GM23338 (cell line): ENCODE measurements at regions not wholly inside any gene's neighbourhood (a gene's known extent, or its start where the extent isn't known, plus 50 kb on each side); places are given as distances from the start of the nearest gene placed in this dataset.

Source experiments
- ATAC-seq: fragments of 200-7000 bp; cut with Tn5 transposase; 3 replicates; pipeline ENCODE4 v1.9.1; 2020
- DNase-seq: peaks from one replicate; pipeline ENCODE4 v3.0.0-alpha.2; 2015; ENCODE audit warnings: low spot score
- H2AFZ ChIP-seq: fragments of 200-600 bp; sonication (generic); 2 replicates; pipeline ENCODE4 v1.8.0; 2016; ENCODE audit warnings: antibody characterized with exemption, mild to moderate bottlenecking, moderate library complexity
- H3F3A ChIP-seq: fragments of 200-600 bp; sonication (generic); replicated peaks from 2 replicates; pipeline ENCODE4 v1.8.0; 2017; ENCODE audit warnings: antibody characterized with exemption, mixed run types, low read depth
- H3K27ac ChIP-seq: fragments of 200-600 bp; sonication (generic); 2 replicates; pipeline ENCODE4 v1.6.1; 2016; ENCODE audit warnings: low read depth
- H3K27me3 ChIP-seq: fragments of 200-600 bp; sonication (generic); 2 replicates; pipeline ENCODE4 v1.8.0; 2016; ENCODE audit warnings: mild to moderate bottlenecking, mixed run types, moderate library complexity; ENCODE audit not compliant: insufficient read depth
- H3K36me3 ChIP-seq: fragments of 200-600 bp; sonication (generic); 2 replicates; pipeline ENCODE4 v1.8.0; 2016; ENCODE audit warnings: mild to moderate bottlenecking; ENCODE audit not compliant: insufficient read depth
- H3K4me1 ChIP-seq: fragments of 200-600 bp; sonication (generic); 2 replicates; pipeline ENCODE4 v1.8.0; 2016; ENCODE audit warnings: mild to moderate bottlenecking, moderate library complexity; ENCODE audit not compliant: insufficient read depth
- H3K4me2 ChIP-seq: fragments of 200-600 bp; sonication (generic); 2 replicates; pipeline ENCODE4 v1.7.1; 2017; ENCODE audit warnings: mixed run types
- H3K4me3 ChIP-seq: fragments of 200-600 bp; sonication (generic); 2 replicates; pipeline ENCODE4 v1.6.1; 2016; ENCODE audit warnings: mixed run types
- H3K79me2 ChIP-seq: fragments of 200-600 bp; sonication (generic); replicated peaks from 2 replicates; pipeline ENCODE4 v1.8.0; 2017; ENCODE audit warnings: mild to moderate bottlenecking; ENCODE audit not compliant: insufficient read depth
- H3K9me2 ChIP-seq: fragments of 200-600 bp; sonication (generic); 2 replicates; pipeline ENCODE4 v1.8.0; 2017; ENCODE audit not compliant: insufficient read depth
- H4K20me1 ChIP-seq: fragments of 200-600 bp; sonication (generic); replicated peaks from 2 replicates; pipeline ENCODE4 v1.8.0; 2017; ENCODE audit warnings: mild to moderate bottlenecking; ENCODE audit not compliant: insufficient read depth
- H3K27ac Mint-ChIP-seq: 2 replicates; pipeline ENCODE4 v1.8.0; 2020; ENCODE audit warnings: inconsistent platforms, mild to moderate bottlenecking, moderate library complexity, mixed read lengths
- H3K27me3 Mint-ChIP-seq: 3 replicates; pipeline ENCODE4 v1.8.0; 2022; ENCODE audit warnings: low read depth, mild to moderate bottlenecking, moderate library complexity, mixed read lengths, inconsistent platforms; ENCODE audit not compliant: insufficient read depth, poor library complexity
- H3K36me3 Mint-ChIP-seq: 3 replicates; pipeline ENCODE4 v1.8.0; 2021; ENCODE audit warnings: low read depth, mild to moderate bottlenecking, inconsistent platforms, moderate library complexity, mixed read lengths
- H3K4me1 Mint-ChIP-seq: 3 replicates; pipeline ENCODE4 v1.8.0; 2020; ENCODE audit warnings: mild to moderate bottlenecking, inconsistent platforms, mixed read lengths
- H3K4me3 Mint-ChIP-seq: 3 replicates; pipeline ENCODE4 v1.8.0; 2021; ENCODE audit warnings: moderate library complexity, mild to moderate bottlenecking, inconsistent platforms, mixed read lengths
- H3K9me3 Mint-ChIP-seq: 3 replicates; pipeline ENCODE4 v1.8.0; 2020; ENCODE audit warnings: moderate library complexity, mild to moderate bottlenecking, inconsistent platforms, mixed read lengths
- CREB1 ChIP-seq: fragments of 250-450 bp; sonication (Bioruptor Pico); IDR thresholded peaks from 2 replicates; pipeline ENCODE4 v1.5.0; 2020; ENCODE audit warnings: low read depth, mild to moderate bottlenecking, moderate library complexity
- EZH2 ChIP-seq: fragments of 200-600 bp; sonication (generic); IDR thresholded peaks from one replicate; pipeline ENCODE4 v1.8.0; 2017; ENCODE audit warnings: antibody characterized with exemption, mild to moderate bottlenecking, low read depth; ENCODE audit not compliant: unreplicated experiment
- EZH2phosphoT487 ChIP-seq: fragments of 200-600 bp; sonication (generic); IDR thresholded peaks from one replicate; pipeline ENCODE4 v1.8.1; 2018; ENCODE audit warnings: antibody characterized with exemption; ENCODE audit not compliant: unreplicated experiment
- JUNB ChIP-seq: IDR thresholded peaks from one replicate; pipeline ENCODE4 v1.6.1; 2016; ENCODE audit warnings: antibody characterized with exemption; ENCODE audit not compliant: unreplicated experiment
- NANOG ChIP-seq: IDR thresholded peaks from 2 replicates; pipeline ENCODE4 v1.6.1; 2016; ENCODE audit warnings: antibody characterized with exemption, borderline replicate concordance
- POLR2AphosphoS5 ChIP-seq: IDR thresholded peaks from 2 replicates; pipeline ENCODE4 v1.6.1; 2016; ENCODE audit warnings: antibody characterized with exemption, low read depth
- REST ChIP-seq: IDR thresholded peaks from one replicate; pipeline ENCODE4 v1.6.1; 2018; ENCODE audit warnings: antibody characterized with exemption; ENCODE audit not compliant: unreplicated experiment
- STAT1 ChIP-seq: IDR thresholded peaks from one replicate; pipeline ENCODE4 v1.6.1; 2016; ENCODE audit warnings: antibody characterized with exemption; ENCODE audit not compliant: unreplicated experiment
- ZNF114 ChIP-seq: fragments of 250-450 bp; sonication (Bioruptor Pico); IDR thresholded peaks from 2 replicates; pipeline ENCODE4 v1.5.0; 2020; ENCODE audit warnings: mild to moderate bottlenecking, moderate library complexity
- ZNF331 ChIP-seq: fragments of 250-450 bp; sonication (Bioruptor Pico); IDR thresholded peaks from 2 replicates; pipeline ENCODE4 v1.5.0; 2020; ENCODE audit warnings: low read depth, mild to moderate bottlenecking, moderate library complexity
- ZNF462 ChIP-seq: fragments of 250-450 bp; sonication (Bioruptor Pico); IDR thresholded peaks from 2 replicates; pipeline ENCODE4 v1.5.0; 2020; ENCODE audit warnings: mild to moderate bottlenecking, moderate library complexity
- TF ChIP-seq, protein P1 (sequence below), 2 experiments: fragments of 200-600 bp in 1 of 2; sonication (generic) in 1 of 2; conservative IDR thresholded peaks; 2 replicates each; pipeline versions ENCODE4 v1.5.1 to v1.6.1; 2016 to 2017; ENCODE audit warnings: antibody characterized with exemption in 2 of 2, low read depth in 2 of 2, mild to moderate bottlenecking in 2 of 2, moderate library complexity in 1 of 2
- TF ChIP-seq, protein P2 (sequence below): IDR thresholded peaks from 2 replicates; pipeline ENCODE4 v1.6.1; 2016; ENCODE audit warnings: antibody characterized with exemption

GRCh38 chr12:19008102-19008501, 121.4 kb upstream of the PLEKHA5 start:
- Histone ChIP-seq H3F3A (no peaks in the 10 kb centered on the region), H3K4me3 (no peak overlapping the region)
- no peak overlapping the region for H3K27ac Mint-ChIP-seq

More at GRCh38 chr12:19008102-19008501, 121.4 kb upstream of the PLEKHA5 start:
- H3K27me3 ChIP-seq, result no peaks in the 10 kb centered on the region
- H3K9me2 ChIP-seq, result no peaks in the 10 kb centered on the region
- H3K27ac ChIP-seq, result no peak overlapping the region
- peaks cover 48% of the 10 kb centered on the region for H3K4me1 ChIP-seq
- no peaks in the 10 kb centered on the region for H3K9me3 Mint-ChIP-seq
- H3K36me3 Mint-ChIP-seq, result no peaks in the 10 kb centered on the region
- ATAC-seq (no peak), DNase-seq (no peak)
- no peak overlapping the region for H3K4me3 Mint-ChIP-seq
- TF ChIP-seq, protein P1, sequence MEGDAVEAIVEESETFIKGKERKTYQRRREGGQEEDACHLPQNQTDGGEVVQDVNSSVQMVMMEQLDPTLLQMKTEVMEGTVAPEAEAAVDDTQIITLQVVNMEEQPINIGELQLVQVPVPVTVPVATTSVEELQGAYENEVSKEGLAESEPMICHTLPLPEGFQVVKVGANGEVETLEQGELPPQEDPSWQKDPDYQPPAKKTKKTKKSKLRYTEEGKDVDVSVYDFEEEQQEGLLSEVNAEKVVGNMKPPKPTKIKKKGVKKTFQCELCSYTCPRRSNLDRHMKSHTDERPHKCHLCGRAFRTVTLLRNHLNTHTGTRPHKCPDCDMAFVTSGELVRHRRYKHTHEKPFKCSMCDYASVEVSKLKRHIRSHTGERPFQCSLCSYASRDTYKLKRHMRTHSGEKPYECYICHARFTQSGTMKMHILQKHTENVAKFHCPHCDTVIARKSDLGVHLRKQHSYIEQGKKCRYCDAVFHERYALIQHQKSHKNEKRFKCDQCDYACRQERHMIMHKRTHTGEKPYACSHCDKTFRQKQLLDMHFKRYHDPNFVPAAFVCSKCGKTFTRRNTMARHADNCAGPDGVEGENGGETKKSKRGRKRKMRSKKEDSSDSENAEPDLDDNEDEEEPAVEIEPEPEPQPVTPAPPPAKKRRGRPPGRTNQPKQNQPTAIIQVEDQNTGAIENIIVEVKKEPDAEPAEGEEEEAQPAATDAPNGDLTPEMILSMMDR (conservative IDR thresholded peaks at IDR 0.05; ENCODE audit: low read depth in 2 of 2), result no peak
- no peak for TF ChIP-seq NANOG
- TF ChIP-seq POLR2AphosphoS5, result no peak
- TF ChIP-seq, protein P2, sequence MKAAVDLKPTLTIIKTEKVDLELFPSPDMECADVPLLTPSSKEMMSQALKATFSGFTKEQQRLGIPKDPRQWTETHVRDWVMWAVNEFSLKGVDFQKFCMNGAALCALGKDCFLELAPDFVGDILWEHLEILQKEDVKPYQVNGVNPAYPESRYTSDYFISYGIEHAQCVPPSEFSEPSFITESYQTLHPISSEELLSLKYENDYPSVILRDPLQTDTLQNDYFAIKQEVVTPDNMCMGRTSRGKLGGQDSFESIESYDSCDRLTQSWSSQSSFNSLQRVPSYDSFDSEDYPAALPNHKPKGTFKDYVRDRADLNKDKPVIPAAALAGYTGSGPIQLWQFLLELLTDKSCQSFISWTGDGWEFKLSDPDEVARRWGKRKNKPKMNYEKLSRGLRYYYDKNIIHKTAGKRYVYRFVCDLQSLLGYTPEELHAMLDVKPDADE, result no peak
- no peak for TF ChIP-seq EZH2phosphoT487
- TF ChIP-seq STAT1, result no peak
- TF ChIP-seq ZNF114 (CRISPR knock-in tag), result no peak
- no peak for TF ChIP-seq JUNB
- no peak for TF ChIP-seq ZNF331 (CRISPR knock-in tag)
- no peak for TF ChIP-seq ZNF462 (CRISPR knock-in tag)
- TF ChIP-seq REST, result no peak
- TF ChIP-seq CREB1 (CRISPR knock-in tag), result no peak
- no peak for TF ChIP-seq EZH2
- H4K20me1 ChIP-seq, result no peaks in the 10 kb centered on the region
- H3K4me2 ChIP-seq, result no peak overlapping the region
- no peaks in the 10 kb centered on the region for H3K27me3 Mint-ChIP-seq
- no peaks in the 10 kb centered on the region for H3K79me2 ChIP-seq
- no peak overlapping the region for H2AFZ ChIP-seq
- no peaks in the 10 kb centered on the region for H3K36me3 ChIP-seq
- peaks cover 43% of the 10 kb centered on the region for H3K4me1 Mint-ChIP-seq
